Uterus (tissue), 3 donors: ENCODE measurements at regions not wholly inside any gene's neighbourhood (a gene's known extent, or its start where the extent isn't known, plus 50 kb on each side); places are given as distances from the start of the nearest gene placed in this dataset.

Source experiments
- DNase-seq, 2 donors: peaks; one replicate each; pipeline ENCODE4 v3.0.0-alpha.2; 2019 to 2020
- H3K27ac ChIP-seq, 2 donors: fragments of 200-600 bp; sonication (generic); 1 replicate in 1 of 2; 2 replicates in 1 of 2; pipeline ENCODE4 v1.5.1; 2016 to 2018
- H3K27me3 ChIP-seq, 2 donors: fragments of 200-600 bp; sonication (generic); one replicate each; pipeline ENCODE4 v1.5.1; 2018 to 2019; ENCODE audit warnings: control low read depth in 1 of 2
- H3K36me3 ChIP-seq, 2 donors: fragments of 200-600 bp; sonication (generic); one replicate each; pipeline ENCODE4 v1.5.1; 2019; ENCODE audit warnings: control low read depth in 1 of 2
- H3K4me1 ChIP-seq, 2 donors: fragments of 200-600 bp; sonication (generic); one replicate each; pipeline ENCODE4 v1.5.1; 2018 to 2019; ENCODE audit warnings: control low read depth in 1 of 2
- H3K4me3 ChIP-seq, 2 donors: fragments of 200-600 bp; sonication (generic); 1 replicate in 1 of 2; 2 replicates in 1 of 2; pipeline ENCODE4 v1.5.1; 2018 to 2019; ENCODE audit warnings: mild to moderate bottlenecking in 1 of 2
- H3K9me3 ChIP-seq, 2 donors: fragments of 200-600 bp; sonication (generic); one replicate each; pipeline ENCODE4 v1.5.1; 2019; ENCODE audit warnings: control low read depth in 1 of 2
- POLR2A ChIP-seq, 2 donors: fragments of 450-650 bp; IDR thresholded peaks; one replicate each; pipeline ENCODE4 v1.6.1; 2016; ENCODE audit warnings: antibody characterized with exemption in 2 of 2, mild to moderate bottlenecking in 1 of 2, moderate library complexity in 1 of 2
- intact Hi-C: fragments of 100-400 bp; cut with DNase I; formaldehyde crosslinking; loops from one replicate; pipeline ENCODE4 v1.15.1; 2023; ENCODE audit warnings: low total_unique reads
- TF ChIP-seq, protein P1 (sequence below), 4 experiments: fragments of 200-600 bp in 2 of 4; fragments of 450-650 bp in 2 of 4; sonication (generic) in 2 of 4; IDR thresholded peaks; one replicate each; pipeline ENCODE4 v1.5.1; 2016 to 2019; ENCODE audit warnings: antibody characterized with exemption in 4 of 4, mild to moderate bottlenecking in 2 of 4, moderate library complexity in 1 of 4
- donor health status: DM: yes; HTN: yes; CAD: no.

GRCh38 chr18:38321262-38321661 lies 755.7 kb upstream of the CELF4 start:
- H3K4me3 ChIP-seq, result no peak overlapping the region
- H3K9me3 ChIP-seq, result no peaks in the 10 kb centered on the region
- no peaks in the 10 kb centered on the region for H3K36me3 ChIP-seq
- H3K27ac ChIP-seq, result no peak overlapping the region
- no peak for DNase-seq
- TF ChIP-seq, protein P1, sequence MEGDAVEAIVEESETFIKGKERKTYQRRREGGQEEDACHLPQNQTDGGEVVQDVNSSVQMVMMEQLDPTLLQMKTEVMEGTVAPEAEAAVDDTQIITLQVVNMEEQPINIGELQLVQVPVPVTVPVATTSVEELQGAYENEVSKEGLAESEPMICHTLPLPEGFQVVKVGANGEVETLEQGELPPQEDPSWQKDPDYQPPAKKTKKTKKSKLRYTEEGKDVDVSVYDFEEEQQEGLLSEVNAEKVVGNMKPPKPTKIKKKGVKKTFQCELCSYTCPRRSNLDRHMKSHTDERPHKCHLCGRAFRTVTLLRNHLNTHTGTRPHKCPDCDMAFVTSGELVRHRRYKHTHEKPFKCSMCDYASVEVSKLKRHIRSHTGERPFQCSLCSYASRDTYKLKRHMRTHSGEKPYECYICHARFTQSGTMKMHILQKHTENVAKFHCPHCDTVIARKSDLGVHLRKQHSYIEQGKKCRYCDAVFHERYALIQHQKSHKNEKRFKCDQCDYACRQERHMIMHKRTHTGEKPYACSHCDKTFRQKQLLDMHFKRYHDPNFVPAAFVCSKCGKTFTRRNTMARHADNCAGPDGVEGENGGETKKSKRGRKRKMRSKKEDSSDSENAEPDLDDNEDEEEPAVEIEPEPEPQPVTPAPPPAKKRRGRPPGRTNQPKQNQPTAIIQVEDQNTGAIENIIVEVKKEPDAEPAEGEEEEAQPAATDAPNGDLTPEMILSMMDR (IDR thresholded peaks at IDR 0.05), result no peak
- no peak for TF ChIP-seq POLR2A (IDR thresholded peaks at IDR 0.05)
- no peaks in the 10 kb centered on the region for H3K4me1 ChIP-seq
- H3K27me3 ChIP-seq, result no peaks in the 10 kb centered on the region
- intact Hi-C loops, result no loop called here

GRCh38 chr18:38318416-38318815 lies 752.8 kb upstream of the CELF4 start:
- H3K27me3 ChIP-seq, result no peaks in the 10 kb centered on the region
- intact Hi-C loops, result no loop called here
- H3K27ac ChIP-seq, result no peak overlapping the region
- no peak overlapping the region for H3K4me3 ChIP-seq
- no peaks in the 10 kb centered on the region for H3K9me3 ChIP-seq
- H3K36me3 ChIP-seq, result no peaks in the 10 kb centered on the region
- DNase-seq, result no peak
- TF ChIP-seq, protein P1 (IDR thresholded peaks at IDR 0.05), result no peak
- no peak for TF ChIP-seq POLR2A (IDR thresholded peaks at IDR 0.05)
- H3K4me1 ChIP-seq, result no peaks in the 10 kb centered on the region

DNA sequence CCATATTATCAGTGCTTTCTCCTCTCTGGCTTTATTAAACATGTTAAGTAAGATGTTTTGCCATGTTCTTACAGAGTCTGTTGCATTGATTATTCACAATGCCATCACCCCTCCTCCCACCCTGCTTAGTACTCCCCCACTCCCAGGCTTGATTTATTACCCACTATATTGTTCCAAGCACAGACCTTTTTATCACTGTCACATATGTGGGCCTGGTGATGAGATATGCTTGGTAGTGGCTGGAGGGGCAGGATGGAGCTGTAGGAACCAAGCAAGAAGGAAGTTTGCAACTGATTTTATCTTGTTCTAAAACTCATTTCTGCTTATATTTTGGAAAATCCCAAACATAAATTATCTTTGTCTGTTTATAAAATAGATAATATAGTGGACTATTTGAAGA lies 748.2 kb upstream of the CELF4 start:
- Histone ChIP-seq H3K27ac (no peak overlapping the region), H3K4me1 (no peaks in the 10 kb centered on the region), H3K4me3 (no peak overlapping the region), H3K9me3 (no peaks in the 10 kb centered on the region), H3K36me3 (no peaks in the 10 kb centered on the region), H3K27me3 (no peaks in the 10 kb centered on the region)
- no peak for DNase-seq
- TF ChIP-seq, protein P1 (IDR thresholded peaks at IDR 0.05), result no peak
- TF ChIP-seq POLR2A (IDR thresholded peaks at IDR 0.05), result no peak
- intact Hi-C loops, result no loop called here

GRCh38 chr18:38312532-38312931 lies 746.9 kb upstream of the CELF4 start:
- intact Hi-C loops, result no loop called here
- no peak for TF ChIP-seq POLR2A (IDR thresholded peaks at IDR 0.05)
- TF ChIP-seq, protein P1 (IDR thresholded peaks at IDR 0.05), result no peak
- H3K27ac ChIP-seq, result no peak overlapping the region
- no peaks in the 10 kb centered on the region for H3K9me3 ChIP-seq
- no peaks in the 10 kb centered on the region for H3K36me3 ChIP-seq
- H3K4me3 ChIP-seq, result no peak overlapping the region
- no peaks in the 10 kb centered on the region for H3K27me3 ChIP-seq
- H3K4me1 ChIP-seq, result no peaks in the 10 kb centered on the region
- DNase-seq, result no peak

- H3K4me3 ChIP-seq, result no peak overlapping the region
- no peaks in the 10 kb centered on the region for H3K27me3 ChIP-seq
- H3K36me3 ChIP-seq, result no peaks in the 10 kb centered on the region
- no peaks in the 10 kb centered on the region for H3K4me1 ChIP-seq
- intact Hi-C loops, result no loop called here
- no peak overlapping the region for H3K27ac ChIP-seq
- H3K9me3 ChIP-seq, result no peaks in the 10 kb centered on the region
- no peak for DNase-seq
- no peak for TF ChIP-seq POLR2A (IDR thresholded peaks at IDR 0.05)
- TF ChIP-seq, protein P1 (IDR thresholded peaks at IDR 0.05), result no peak
Observed at GRCh38 chr18:38310936-38311335, 745.3 kb upstream of the CELF4 start.
